Tibial nerve (tissue), 4 donors: ENCODE measurements at regions not wholly inside any gene's neighbourhood (a gene's known extent, or its start where the extent isn't known, plus 50 kb on each side); places are given as distances from the start of the nearest gene placed in this dataset.
A peak's percentile ranks its signal among the peaks of the same experiment; 100 is the strongest.

Source experiments
- DNase-seq, 2 donors: peaks; one replicate each; pipeline ENCODE4 v3.0.0-alpha.2; 2019; ENCODE audit warnings: low spot score in 2 of 2
- H3K27ac ChIP-seq, 4 donors: fragments of 200-600 bp; sonication (generic) in 3 of 4; one replicate each; pipeline ENCODE4 v1.5.1; 2017 to 2019; ENCODE audit warnings: mild to moderate bottlenecking in 1 of 4
- H3K27me3 ChIP-seq, 2 donors: fragments of 200-600 bp; sonication (generic) in 1 of 2; one replicate each; pipeline versions ENCODE4 v1.5.1 to v1.6.0; 2017 to 2019
- H3K36me3 ChIP-seq, 3 donors: fragments of 200-600 bp; sonication (generic); one replicate each; pipeline ENCODE4 v1.5.1; 2018 to 2019
- H3K4me1 ChIP-seq, 4 donors: fragments of 200-600 bp; sonication (generic) in 3 of 4; one replicate each; pipeline ENCODE4 v1.5.1; 2017 to 2019
- H3K4me3 ChIP-seq, 4 donors: fragments of 200-600 bp; sonication (generic) in 3 of 4; one replicate each; pipeline ENCODE4 v1.5.1; 2017 to 2019; ENCODE audit warnings: mild to moderate bottlenecking in 1 of 4, moderate library complexity in 1 of 4
- H3K9me3 ChIP-seq, 4 donors: fragments of 200-600 bp; sonication (generic) in 3 of 4; one replicate each; pipeline ENCODE4 v1.5.1; 2017 to 2019
- CTCF ChIP-seq, 5 experiments: fragments of 200-600 bp in 3 of 5; fragments of 450-650 bp in 2 of 5; sonication (generic) in 3 of 5; IDR thresholded peaks; one replicate each; pipeline ENCODE4 v1.5.1; 2016 to 2019; ENCODE audit warnings: antibody characterized with exemption in 5 of 5, mild to moderate bottlenecking in 3 of 5, moderate library complexity in 2 of 5
- EP300 ChIP-seq, 2 donors: sonication (generic); formaldehyde crosslinking; IDR thresholded peaks; one replicate each; pipeline ENCODE4 v1.6.1; 2017; ENCODE audit warnings: antibody characterized with exemption in 2 of 2, mild to moderate bottlenecking in 1 of 2
- POLR2A ChIP-seq, 2 donors: fragments of 450-650 bp; IDR thresholded peaks; one replicate each; pipeline ENCODE4 v1.6.1; 2017; ENCODE audit warnings: antibody characterized with exemption in 2 of 2, mild to moderate bottlenecking in 2 of 2, moderate library complexity in 2 of 2
- WGBS, 2 donors: methylation state at CpG; one replicate each; pipeline ENCODE4 v1.1.5; 2018; 5-methylcytosine and 5-hydroxymethylcytosine counted together

GRCh38 chr5:78706825-78707224, 58.3 kb upstream of the LHFPL2 start:
- no peaks in the 10 kb centered on the region for H3K9me3 ChIP-seq
- H3K4me3 ChIP-seq, result no peak overlapping the region
- H3K4me1 ChIP-seq, result no peaks in the 10 kb centered on the region
- TF ChIP-seq CTCF (IDR thresholded peaks at IDR 0.05), result no peak
- TF ChIP-seq POLR2A (IDR thresholded peaks at IDR 0.05), result no peak
- no peak for TF ChIP-seq EP300 (IDR thresholded peaks at IDR 0.05)
- 26 to 27% methylated on average over 3 of the region's 3 CpGs for WGBS, 2 donors
- no peaks in the 10 kb centered on the region for H3K36me3 ChIP-seq
- DNase-seq, result no peak
- H3K27me3 ChIP-seq, result no peaks in the 10 kb centered on the region
- H3K27ac ChIP-seq, result no peak overlapping the region

- Histone ChIP-seq H3K27ac (no peak overlapping the region), H3K4me3 (no peak overlapping the region), H3K36me3 (no peaks in the 10 kb centered on the region), H3K4me1 (no peaks in the 10 kb centered on the region), H3K9me3 (no peaks in the 10 kb centered on the region), H3K27me3 (no peaks in the 10 kb centered on the region)
- no peak for DNase-seq
- TF ChIP-seq CTCF (IDR thresholded peaks at IDR 0.05) (no peak), EP300 (IDR thresholded peaks at IDR 0.05) (no peak), POLR2A (IDR thresholded peaks at IDR 0.05) (no peak)
- 61 to 67% methylated on average over 2 of the region's 2 CpGs for WGBS, 2 donors
Measured at GRCh38 chr5:78706381-78706780, 57.8 kb upstream of the LHFPL2 start.

- DNase-seq, result no peak
- WGBS, 2 donors, result 91 to 95% methylated on average over 3 of the region's 3 CpGs
- Histone ChIP-seq H3K36me3 (no peaks in the 10 kb centered on the region), H3K27me3 (no peaks in the 10 kb centered on the region), H3K9me3 (no peaks in the 10 kb centered on the region), H3K27ac (no peak overlapping the region), H3K4me1 (no peaks in the 10 kb centered on the region), H3K4me3 (no peak overlapping the region)
- TF ChIP-seq CTCF (IDR thresholded peaks at IDR 0.05), result no peak
- no peak for TF ChIP-seq POLR2A (IDR thresholded peaks at IDR 0.05)
- no peak for TF ChIP-seq EP300 (IDR thresholded peaks at IDR 0.05)
Measured at GRCh38 chr5:78705826-78706225, 57.3 kb upstream of the LHFPL2 start.

- 65 to 68% methylated on average over 3 of the region's 3 CpGs for WGBS, 2 donors
- TF ChIP-seq POLR2A (IDR thresholded peaks at IDR 0.05) (no peak), EP300 (IDR thresholded peaks at IDR 0.05) (no peak), CTCF (IDR thresholded peaks at IDR 0.05) (no peak)
- H3K27ac ChIP-seq, result peak overlapping the region in 1 of 4 donors; percentile 52
Measured at GRCh38 chr5:78701795-78702410, 53.3 kb upstream of the LHFPL2 start.

GRCh38 chr5:78699552-78700153, 51.1 kb upstream of the LHFPL2 start:
- H3K27ac ChIP-seq, result no peak overlapping the region
- H3K9me3 ChIP-seq, result peaks cover 0 to 14% (median 0%) of the 10 kb centered on the region in 4 donors
- no peaks in the 10 kb centered on the region for H3K4me1 ChIP-seq
- H3K27me3 ChIP-seq, result no peaks in the 10 kb centered on the region
- DNase-seq, result no peak
- WGBS, 2 donors, result 55 to 64% methylated on average over 6 of the region's 6 CpGs
- H3K4me3 ChIP-seq, result no peak overlapping the region
- H3K36me3 ChIP-seq, result no peaks in the 10 kb centered on the region
- TF ChIP-seq POLR2A (IDR thresholded peaks at IDR 0.05), result no peak
- no peak for TF ChIP-seq CTCF (IDR thresholded peaks at IDR 0.05)
- no peak for TF ChIP-seq EP300 (IDR thresholded peaks at IDR 0.05)

More at GRCh38 chr5:78701795-78702410, 53.3 kb upstream of the LHFPL2 start:
- H3K27me3 ChIP-seq, result no peaks in the 10 kb centered on the region
- DNase-seq, result no peak
- H3K4me3 ChIP-seq, result no peak overlapping the region
- no peaks in the 10 kb centered on the region for H3K9me3 ChIP-seq
- H3K36me3 ChIP-seq, result no peaks in the 10 kb centered on the region
- no peaks in the 10 kb centered on the region for H3K4me1 ChIP-seq
